ENCODE measurements at regions not wholly inside any gene's neighbourhood (a gene's known extent, or its start where the extent isn't known, plus 50 kb on each side); places are given as distances from the start of the nearest gene placed in this dataset.
"Not testable (repeated sequence)": the region's sequence is repeated elsewhere in the genome, so short reads cannot be mapped to it uniquely, and the experiment has no call there.

DNA sequence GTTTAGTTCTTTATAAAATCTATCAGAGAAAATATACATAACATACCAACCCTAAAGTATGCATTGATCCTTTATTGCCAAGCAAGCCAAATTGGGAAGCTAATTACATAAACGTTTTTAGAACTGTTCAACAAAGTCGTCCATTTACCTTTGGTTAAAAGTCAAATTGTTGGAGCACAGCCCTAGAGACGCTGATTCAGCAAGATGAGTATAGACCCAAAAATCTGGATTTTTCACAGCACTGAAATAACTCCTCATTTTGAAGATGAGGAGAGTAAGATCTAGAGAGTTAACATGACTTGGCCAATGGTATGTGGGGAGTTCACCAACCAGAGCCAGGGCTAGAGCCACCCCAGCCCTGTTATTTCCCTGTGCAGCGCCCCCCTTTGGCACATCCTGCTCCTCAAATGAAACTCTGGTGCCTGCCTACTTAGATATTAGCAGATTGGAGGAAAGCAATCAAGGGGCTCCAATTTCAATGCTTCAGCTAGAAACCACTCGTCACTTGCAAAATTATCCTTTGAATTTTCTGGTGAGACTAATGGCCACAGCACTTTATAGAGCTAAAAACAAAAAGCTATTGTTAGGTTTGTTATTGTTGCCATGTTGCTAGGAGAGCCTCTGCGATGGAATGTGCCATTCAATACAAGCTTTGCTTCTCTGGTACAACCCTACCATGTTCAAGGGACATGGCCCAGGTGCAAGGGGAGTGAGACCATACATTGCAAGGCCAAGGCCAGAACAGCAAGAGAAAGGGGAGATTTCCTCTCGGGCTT lies 132.6 kb upstream of the ZEB1 start:
- no peak for DNase-seq (ENCODE audit: low read depth in 2 of 2)

DNA sequence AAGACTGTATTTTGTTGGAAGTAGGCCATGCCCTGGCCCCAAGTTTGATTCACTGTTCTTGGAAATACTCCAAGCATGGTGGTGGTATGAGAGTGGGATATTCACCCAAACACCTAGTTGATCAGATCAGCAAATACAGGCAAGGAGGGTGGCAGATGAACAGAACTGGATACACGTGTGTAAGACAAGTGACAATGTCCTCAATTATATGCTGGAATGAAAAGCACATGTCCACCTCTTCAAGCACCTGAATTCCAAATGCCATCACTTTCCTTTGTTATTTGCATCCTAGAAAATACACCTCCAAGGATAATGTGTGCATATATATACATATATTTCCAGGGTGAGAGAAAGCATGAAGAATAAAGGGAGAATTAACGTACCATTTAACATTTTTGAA lies 131.8 kb upstream of the ZEB1 start:
- DNase-seq (ENCODE audit: low read depth in 2 of 2) = no peak

DNA sequence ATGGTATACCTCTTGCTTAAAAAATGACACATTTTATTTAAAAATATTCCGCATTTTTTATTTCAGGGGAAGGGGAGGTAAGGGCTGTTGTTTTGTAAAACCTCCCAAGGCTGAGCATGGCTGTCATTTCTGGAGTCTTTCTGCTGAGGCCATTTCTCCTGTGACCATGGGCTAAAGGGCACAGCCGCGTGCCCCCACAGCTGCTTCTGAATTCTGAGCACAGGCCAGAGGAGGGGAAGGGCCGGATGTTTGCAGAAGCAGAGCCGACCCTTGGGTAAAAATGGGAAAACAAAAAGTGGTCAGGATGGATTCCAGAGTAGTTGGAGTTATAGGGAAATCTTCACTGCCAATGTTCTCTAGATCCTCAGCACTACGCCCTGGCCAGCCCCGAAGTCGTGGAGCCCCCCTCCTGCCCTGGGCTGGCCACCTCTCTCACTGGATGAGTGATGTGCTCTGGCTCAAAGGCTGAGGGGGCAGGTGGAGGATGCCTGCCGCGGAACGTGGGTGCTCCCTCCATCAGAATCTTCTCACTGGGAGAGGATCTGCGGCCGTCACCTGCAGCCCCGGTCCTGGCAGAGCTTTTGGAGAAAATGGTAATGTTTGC lies 131.3 kb upstream of the ZEB1 start:
- DNase-seq (ENCODE audit: low read depth in 2 of 2) = no peak

DNA sequence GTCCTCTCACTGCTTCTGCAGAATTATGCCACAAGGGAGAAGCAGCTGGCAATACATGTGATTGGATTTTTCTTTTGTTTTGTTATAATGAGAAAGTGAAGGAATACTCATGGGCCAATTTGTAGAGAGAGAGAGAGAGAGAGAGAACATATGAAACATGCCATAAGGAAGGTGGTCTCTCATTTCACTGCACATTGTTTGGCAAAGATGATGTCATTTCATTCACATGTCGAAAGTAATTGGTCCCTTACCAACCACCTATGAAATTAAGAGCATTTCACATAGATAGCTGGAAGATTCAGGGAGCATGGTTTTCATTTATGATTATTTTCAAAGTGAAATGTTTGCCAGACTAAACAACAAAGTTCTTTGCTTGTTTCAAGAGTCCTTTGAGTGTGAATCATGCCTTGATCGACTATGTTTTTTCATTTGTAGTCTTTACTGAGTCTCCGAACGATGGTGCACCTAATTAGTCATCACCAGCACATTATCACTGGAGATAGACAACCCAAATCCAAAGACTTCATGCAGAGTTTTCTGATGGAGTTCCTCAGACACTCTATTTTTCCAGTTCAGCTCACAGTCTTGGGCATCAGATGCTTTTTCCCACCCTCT lies 130.1 kb upstream of the ZEB1 start:
- DNase-seq (ENCODE audit: low read depth in 2 of 2) = no peak

DNA sequence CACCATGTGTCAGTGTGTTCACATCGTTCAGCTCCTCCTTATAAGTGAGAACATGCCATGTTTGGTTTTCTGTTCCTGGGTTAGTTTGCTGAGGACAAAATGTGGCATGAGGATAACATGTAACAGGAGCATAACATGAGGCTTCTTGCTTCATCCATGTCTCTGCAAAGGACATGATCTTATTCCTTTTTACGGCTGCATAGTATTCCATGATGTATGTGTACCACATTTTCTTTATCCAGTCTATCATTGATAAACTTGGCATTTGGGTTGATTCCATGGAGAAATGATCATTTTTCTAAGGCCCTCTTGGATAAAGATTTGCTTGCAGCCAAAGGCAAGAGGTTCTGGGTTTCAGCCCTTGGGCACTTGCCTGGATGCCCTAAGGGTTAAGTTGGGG lies 128.5 kb upstream of the ZEB1 start:
- DNase-seq (ENCODE audit: low read depth in 2 of 2) = no peak

GRCh38 chr10:31192475-31192874 lies 126.5 kb upstream of the ZEB1 start:
- DNase-seq (ENCODE audit: low read depth in 2 of 2) = no peak

DNA sequence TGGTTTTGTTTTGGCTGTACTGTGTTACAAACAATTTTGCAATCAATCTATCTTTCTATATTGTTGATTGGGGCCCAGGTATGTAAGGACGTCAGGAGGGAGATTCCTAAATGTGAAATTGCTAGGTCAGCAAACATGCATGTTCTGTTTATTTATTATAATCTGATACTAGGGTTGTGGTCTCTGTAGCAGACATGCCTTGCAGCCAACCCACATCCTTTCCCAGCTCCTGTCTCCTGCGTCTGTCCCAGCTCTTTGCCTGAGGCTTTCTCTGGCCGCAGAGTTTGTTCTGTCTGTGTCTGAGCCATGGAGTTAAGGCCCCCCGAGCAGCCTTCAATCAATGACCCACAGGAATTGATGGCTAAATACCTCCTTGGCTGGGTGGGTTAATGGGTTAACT lies 124.0 kb upstream of the ZEB1 start:
- DNase-seq (ENCODE audit: low read depth in 2 of 2) = no peak

DNA sequence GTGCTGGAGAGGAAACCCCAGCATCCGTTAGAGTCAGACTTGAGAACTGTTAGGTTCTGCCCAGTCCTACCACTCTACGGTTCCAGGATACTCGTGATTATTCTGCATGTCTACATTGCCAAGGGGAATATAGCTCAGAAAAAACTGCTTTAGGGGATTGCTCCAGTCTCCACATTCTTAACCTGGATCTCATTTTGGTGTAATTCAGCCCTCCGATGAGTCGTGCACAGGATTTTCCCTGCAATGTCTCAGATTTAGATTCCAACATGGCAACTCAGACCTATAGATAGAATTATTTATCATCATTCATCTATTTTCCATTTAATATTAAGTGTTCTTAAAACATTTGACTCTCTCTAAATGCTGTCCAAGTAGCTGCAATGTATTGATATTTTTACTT lies 121.1 kb upstream of the ZEB1 start:
- DNase-seq (ENCODE audit: low read depth in 2 of 2) = no peak

GRCh38 chr10:31204090-31204489 lies 114.9 kb upstream of the ZEB1 start:
- no peak for DNase-seq (ENCODE audit: low read depth in 2 of 2)

DNA sequence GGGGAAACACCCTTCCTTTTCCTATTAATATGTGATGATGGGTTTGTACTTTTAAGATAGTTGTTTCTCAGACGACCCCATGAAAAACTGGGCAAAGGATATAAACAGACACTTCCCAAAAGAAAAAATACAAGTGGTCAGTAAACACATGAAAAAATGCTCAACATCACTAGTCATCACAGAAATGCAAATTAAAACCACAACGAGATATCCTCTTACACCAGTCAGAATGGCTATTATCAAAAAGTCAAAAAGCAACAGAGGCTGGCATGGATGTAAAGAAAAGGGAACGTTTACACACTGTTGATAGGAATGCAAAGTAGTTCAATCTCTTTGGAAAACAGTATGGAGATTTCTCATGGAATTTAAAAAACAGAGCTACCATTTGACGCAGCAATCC lies 111.4 kb upstream of the ZEB1 start:
- no peak for DNase-seq (ENCODE audit: low read depth in 2 of 2)

DNA sequence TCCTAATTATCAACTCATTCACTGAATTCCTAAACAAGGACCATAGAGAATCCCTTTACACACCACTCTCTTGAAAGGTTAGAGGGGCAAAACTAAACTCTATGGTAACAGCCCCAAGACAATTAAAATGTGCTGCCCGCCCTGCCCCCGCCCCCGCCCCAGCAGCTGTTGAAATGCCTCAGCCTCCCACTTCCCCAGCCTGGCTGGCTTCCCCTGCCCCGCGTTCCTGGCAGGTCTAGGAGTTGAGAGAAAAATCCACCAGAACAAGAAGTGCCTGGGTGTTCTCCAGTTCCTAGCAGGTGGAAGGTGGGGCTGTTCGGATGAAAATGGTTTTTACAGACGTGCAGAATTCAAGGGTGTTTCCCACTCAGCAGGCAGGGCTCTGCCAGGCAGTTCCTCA lies 109.5 kb upstream of the ZEB1 start:
- no peak for DNase-seq (ENCODE audit: low read depth in 2 of 2)

GRCh38 chr10:31210190-31210589 lies 108.8 kb upstream of the ZEB1 start:
- no peak for DNase-seq (ENCODE audit: low read depth in 2 of 2)

GRCh38 chr10:31213959-31214358 lies 105.1 kb upstream of the ZEB1 start:
- no peak for DNase-seq (ENCODE audit: low read depth in 2 of 2)

DNA sequence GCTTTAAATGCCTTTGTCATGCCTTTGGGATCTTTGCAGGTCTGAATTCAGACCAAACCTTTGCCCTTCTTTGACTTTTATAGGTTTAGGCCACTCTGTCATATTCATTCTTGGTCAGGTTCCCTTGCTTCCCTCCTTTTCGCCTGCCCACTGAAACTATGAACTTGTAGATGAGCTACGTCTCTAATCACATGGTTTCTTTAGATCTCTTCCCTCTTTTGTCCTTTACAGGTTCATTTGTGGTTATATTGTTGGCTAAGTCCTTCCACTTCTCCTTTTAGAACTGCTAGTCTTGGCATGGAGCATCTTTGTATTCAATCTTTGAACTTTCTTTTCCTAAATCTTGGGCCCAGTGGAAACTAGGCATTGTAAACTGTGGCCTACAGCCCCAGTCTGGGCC lies 104.0 kb upstream of the ZEB1 start:
- DNase-seq (ENCODE audit: low read depth in 2 of 2) = no peak

DNA sequence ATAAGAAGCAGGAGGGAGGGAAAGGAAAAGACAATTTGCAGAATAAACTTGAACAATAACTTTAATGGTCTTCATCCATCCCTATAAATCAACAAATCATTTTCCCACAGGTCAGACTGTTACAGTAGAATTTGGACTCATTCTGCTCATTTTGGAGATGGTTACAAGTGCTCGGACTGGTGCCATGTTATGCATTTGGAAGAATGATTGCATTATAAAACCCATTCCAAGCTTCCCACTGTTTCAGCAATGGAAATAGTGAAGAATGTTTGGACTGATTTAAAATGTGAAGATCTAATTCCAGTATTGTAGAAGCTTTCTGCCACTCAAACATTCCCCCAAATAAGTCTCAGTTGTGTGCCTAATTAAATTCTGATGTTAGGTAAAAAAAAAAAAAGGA lies 99.7 kb upstream of the ZEB1 start:
- DNase-seq (ENCODE audit: low read depth in 2 of 2) = no peak

DNA sequence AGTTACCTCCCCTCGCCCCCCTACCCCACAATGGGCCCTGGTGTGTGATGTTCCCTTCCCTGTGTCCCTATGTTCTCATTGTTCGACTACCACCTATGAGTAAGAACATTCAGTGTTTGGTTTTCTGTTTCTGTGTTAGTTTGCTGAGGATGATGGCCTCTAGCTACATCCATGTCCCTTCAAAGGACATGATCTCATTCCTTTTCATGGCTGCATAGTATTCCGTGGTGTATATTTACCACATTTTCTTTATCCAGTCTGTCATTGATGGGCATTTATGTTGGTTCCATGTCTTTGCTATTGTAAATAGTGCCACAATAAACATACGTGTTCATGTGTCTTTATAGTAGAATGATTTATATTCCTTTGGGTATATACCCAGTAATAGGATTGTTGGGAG lies 90.2 kb upstream of the ZEB1 start:
- DNase-seq (ENCODE audit: low read depth in 2 of 2) = not testable (repeated sequence)

GRCh38 chr10:31239961-31240360 lies 79.1 kb upstream of the ZEB1 start:
- no peak for DNase-seq (ENCODE audit: low read depth in 2 of 2)

DNA sequence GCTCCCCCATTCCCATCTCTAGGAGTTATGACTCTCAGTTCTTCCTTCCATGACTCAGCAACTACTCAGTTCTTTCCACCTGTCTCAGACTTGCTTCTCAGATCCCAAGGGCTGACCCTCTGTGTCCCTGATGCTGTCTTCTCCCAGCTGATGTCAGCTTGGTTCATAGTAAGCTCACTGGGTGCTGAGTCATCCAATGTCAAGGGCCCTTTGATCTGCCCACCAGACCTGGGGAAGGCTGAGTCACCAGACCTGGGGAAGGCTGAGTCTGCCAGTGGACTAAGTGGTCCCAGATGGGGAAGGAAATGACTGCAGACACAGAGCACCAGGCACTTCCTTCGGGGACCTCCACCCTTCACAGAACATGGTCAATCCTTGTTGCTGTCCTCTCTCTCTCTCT lies 76.1 kb upstream of the ZEB1 start:
- DNase-seq (ENCODE audit: low read depth in 2 of 2) = peak; percentile 24 to 32

DNA sequence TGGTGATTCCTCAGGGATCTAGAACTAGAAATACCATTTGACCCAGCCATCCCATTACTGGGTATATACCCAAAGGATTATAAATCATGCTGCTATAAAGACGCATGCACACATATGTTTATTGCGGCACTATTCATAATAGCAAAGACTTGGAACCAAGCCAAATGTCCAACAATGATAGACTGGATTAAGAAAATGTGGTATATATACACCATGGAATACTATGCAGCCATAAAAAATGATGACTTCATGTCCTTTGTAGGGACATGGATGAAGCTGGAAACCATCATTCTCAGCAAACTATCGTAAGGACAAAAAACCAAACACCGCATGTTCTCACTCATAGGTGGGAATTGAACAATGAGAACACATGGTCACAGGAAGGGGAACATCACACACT lies 67.9 kb upstream of the ZEB1 start:
- not testable (repeated sequence) for DNase-seq (ENCODE audit: low read depth in 2 of 2)

- no peak for DNase-seq (ENCODE audit: low read depth in 2 of 2)
These were observed 65.8 kb upstream of the ZEB1 start for GRCh38 chr10:31253237-31253636.

GRCh38 chr10:31261511-31262311 lies 57.3 kb upstream of the ZEB1 start:
- no peak for DNase-seq (ENCODE audit: low read depth in 2 of 2)

- DNase-seq (ENCODE audit: low read depth in 2 of 2) = no peak
These were observed 56.3 kb upstream of the ZEB1 start for GRCh38 chr10:31262672-31263071.

DNA sequence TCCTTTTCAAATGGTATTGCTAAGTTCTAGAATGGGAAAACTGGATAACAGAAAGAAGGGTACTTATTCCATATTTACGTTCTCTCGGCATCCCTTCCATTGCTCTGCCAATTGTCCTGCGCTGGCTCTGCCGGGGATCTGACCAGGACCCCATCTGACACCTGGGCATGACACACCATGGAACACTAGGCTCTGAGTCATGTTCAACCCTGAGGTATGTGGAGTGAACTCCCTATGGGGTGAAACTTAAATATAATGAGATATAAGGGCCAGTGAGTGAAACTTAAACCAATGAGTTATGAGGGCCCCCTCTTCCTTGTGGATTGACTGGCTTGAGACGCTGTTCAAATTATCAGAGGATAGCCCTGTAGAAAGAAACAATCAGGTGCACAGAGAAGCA lies 55.1 kb upstream of the ZEB1 start:
- DNase-seq (ENCODE audit: low read depth in 2 of 2) = no peak

All from activated CD4-positive, alpha-beta T cell treated with anti-CD3 and anti-CD28 coated beads for 24 hours (primary cell).